ENCODE measurements at regions not wholly inside any gene's neighbourhood (a gene's known extent, or its start where the extent isn't known, plus 50 kb on each side); places are given as distances from the start of the nearest gene placed in this dataset.

- TF ChIP-seq CTCF (IDR thresholded peaks at IDR 0.05) (no peak), ZFX (IDR thresholded peaks at IDR 0.05; ENCODE audit: borderline replicate concordance) (no peak)
Measured at GRCh38 chr9:13904746-13905145, 409.2 kb downstream of the NFIB start.
